H9 (cell line): ENCODE measurements at regions not wholly inside any gene's neighbourhood (a gene's known extent, or its start where the extent isn't known, plus 50 kb on each side); places are given as distances from the start of the nearest gene placed in this dataset.

Source experiments
- DNase-seq: peaks from one replicate; pipeline ENCODE4 v3.0.0-alpha.2; 2017
- H2AFZ ChIP-seq: one replicate; pipeline ENCODE4 v1.6.1; 2013; ENCODE audit warnings: mild to moderate bottlenecking, low read length, control low read depth, moderate library complexity
- H2AK5ac ChIP-seq: 2 replicates; pipeline ENCODE4 v1.6.1; 2013; ENCODE audit warnings: low read length, control low read depth, mixed read lengths; ENCODE audit not compliant: insufficient read length
- H2BK120ac ChIP-seq: one replicate; pipeline ENCODE4 v1.6.1; 2013; ENCODE audit warnings: low read depth, mild to moderate bottlenecking, low read length, control low read depth, inconsistent platforms; ENCODE audit not compliant: poor library complexity, severe bottlenecking
- H2BK12ac ChIP-seq: 2 replicates; pipeline ENCODE4 v1.6.1; 2013; ENCODE audit warnings: low read length, control low read depth, mixed read lengths, low read depth; ENCODE audit not compliant: insufficient read length
- H2BK15ac ChIP-seq: 2 replicates; pipeline ENCODE4 v1.6.1; 2013; ENCODE audit warnings: low read depth, low read length, control low read depth
- H2BK20ac ChIP-seq: one replicate; pipeline ENCODE4 v1.6.1; 2013; ENCODE audit warnings: low read depth, mild to moderate bottlenecking, low read length, control low read depth, inconsistent platforms; ENCODE audit not compliant: poor library complexity, severe bottlenecking
- H2BK5ac ChIP-seq: 2 replicates; pipeline ENCODE4 v1.6.1; 2013; ENCODE audit warnings: low read length, control low read depth, mixed read lengths; ENCODE audit not compliant: insufficient read length
- H3K14ac ChIP-seq: 2 replicates; pipeline ENCODE4 v1.6.1; 2013; ENCODE audit warnings: low read length, control low read depth; ENCODE audit not compliant: insufficient read depth
- H3K18ac ChIP-seq: 2 replicates; pipeline ENCODE4 v1.6.1; 2013; ENCODE audit warnings: low read depth, mild to moderate bottlenecking, mixed read lengths, low read length, control low read depth; ENCODE audit not compliant: insufficient read length
- H3K23ac ChIP-seq: 2 replicates; pipeline ENCODE4 v1.6.1; 2013; ENCODE audit warnings: low read length, control low read depth, mixed read lengths, low read depth; ENCODE audit not compliant: insufficient read length
- H3K23me2 ChIP-seq: 2 replicates; pipeline ENCODE4 v1.6.1; 2013; ENCODE audit warnings: low read depth, mild to moderate bottlenecking, mixed read lengths, low read length, control low read depth; ENCODE audit not compliant: insufficient read length, poor library complexity, severe bottlenecking
- H3K27ac ChIP-seq: 2 replicates; pipeline ENCODE4 v1.5.1; 2013; ENCODE audit warnings: low read length, control low read depth, mixed read lengths, low read depth; ENCODE audit not compliant: insufficient read length
- H3K27me3 ChIP-seq: 2 replicates; pipeline ENCODE4 v1.6.1; 2013; ENCODE audit warnings: low read length, control low read depth, inconsistent platforms; ENCODE audit not compliant: insufficient read depth
- H3K4ac ChIP-seq: 2 replicates; pipeline ENCODE4 v1.6.1; 2013; ENCODE audit warnings: low read depth, mild to moderate bottlenecking, control low read depth, inconsistent platforms, low read length, moderate library complexity
- H3K4me1 ChIP-seq: 2 replicates; pipeline ENCODE4 v1.6.1; 2013; ENCODE audit warnings: low read length, control low read depth, inconsistent platforms; ENCODE audit not compliant: insufficient read depth
- H3K4me2 ChIP-seq: 2 replicates; pipeline ENCODE4 v1.6.1; 2013; ENCODE audit warnings: low read length, control low read depth, mixed read lengths; ENCODE audit not compliant: insufficient read length, insufficient read depth
- H3K56ac ChIP-seq: 2 replicates; pipeline ENCODE4 v1.6.1; 2013; ENCODE audit warnings: low read depth, mild to moderate bottlenecking, mixed read lengths, low read length, control low read depth; ENCODE audit not compliant: insufficient read length
- H3K79me1 ChIP-seq: 2 replicates; pipeline ENCODE4 v1.6.1; 2013; ENCODE audit warnings: low read depth, mild to moderate bottlenecking, moderate library complexity, low read length, control low read depth, inconsistent platforms; ENCODE audit not compliant: insufficient read depth, poor library complexity, severe bottlenecking
- H3K79me2 ChIP-seq: 2 replicates; pipeline ENCODE4 v1.6.1; 2013; ENCODE audit warnings: low read length, control low read depth, inconsistent platforms; ENCODE audit not compliant: insufficient read depth
- H3K9ac ChIP-seq: 2 replicates; pipeline ENCODE4 v1.6.1; 2013; ENCODE audit warnings: low read length, control low read depth, mixed read lengths; ENCODE audit not compliant: insufficient read length; ENCODE audit errors: extremely low read depth
- H3K9me3 ChIP-seq: one replicate; pipeline ENCODE4 v1.6.1; 2013; ENCODE audit warnings: low read depth, low read length, inconsistent platforms; ENCODE audit not compliant: control insufficient read depth
- H3T11ph ChIP-seq: one replicate; pipeline ENCODE4 v1.6.1; 2013; ENCODE audit warnings: mild to moderate bottlenecking, low read length, control low read depth, inconsistent platforms
- H4K20me1 ChIP-seq: one replicate; pipeline ENCODE4 v1.6.1; 2013; ENCODE audit not compliant: control insufficient read depth, insufficient read length, insufficient read depth
- H4K5ac ChIP-seq: 2 replicates; pipeline ENCODE4 v1.6.1; 2013; ENCODE audit warnings: low read depth, mild to moderate bottlenecking, mixed read lengths, low read length, control low read depth; ENCODE audit not compliant: insufficient read length
- H4K8ac ChIP-seq: replicated peaks from 2 replicates; pipeline ENCODE4 v1.6.1; 2013; ENCODE audit warnings: low read length, control low read depth, mixed read lengths, low read depth; ENCODE audit not compliant: insufficient read length
- H4K91ac ChIP-seq: 2 replicates; pipeline ENCODE4 v1.6.1; 2013; ENCODE audit warnings: low read depth, mild to moderate bottlenecking, moderate library complexity, mixed read lengths, low read length, control low read depth; ENCODE audit not compliant: insufficient read length
- H3K27ac Mint-ChIP-seq, 3 experiments: 2 replicates in 2 of 3; 3 replicates in 1 of 3; pipeline ENCODE4 v1.8.0; 2020 to 2021; ENCODE audit warnings: mixed read lengths in 3 of 3, mild to moderate bottlenecking in 1 of 3, moderate library complexity in 1 of 3
- H3K27me3 Mint-ChIP-seq: 2 replicates; pipeline ENCODE4 v1.8.0; 2021; ENCODE audit warnings: low read depth, mild to moderate bottlenecking, moderate library complexity, mixed read lengths
- H3K36me3 Mint-ChIP-seq, 3 experiments: 2 replicates in 2 of 3; 3 replicates in 1 of 3; pipeline ENCODE4 v1.8.0; 2020 to 2021; ENCODE audit warnings: low read depth in 3 of 3, mixed read lengths in 3 of 3; ENCODE audit not compliant: insufficient read depth in 1 of 3
- H3K4me1 Mint-ChIP-seq, 2 experiments: 2 replicates each; pipeline ENCODE4 v1.8.0; 2020; ENCODE audit warnings: mixed read lengths in 2 of 2
- H3K4me3 Mint-ChIP-seq, 2 experiments: 2 replicates in 1 of 2; 3 replicates in 1 of 2; pipeline ENCODE4 v1.8.0; 2020 to 2021; ENCODE audit warnings: mild to moderate bottlenecking in 2 of 2, mixed read lengths in 2 of 2, moderate library complexity in 1 of 2
- H3K9me3 Mint-ChIP-seq, 2 experiments: 2 replicates in 1 of 2; 3 replicates in 1 of 2; pipeline ENCODE4 v1.8.0; 2020; ENCODE audit warnings: mild to moderate bottlenecking in 2 of 2, mixed read lengths in 2 of 2, moderate library complexity in 1 of 2
- CTCF ChIP-seq: fragments of 200-600 bp; sonication (generic); conservative IDR thresholded peaks from 3 replicates; pipeline ENCODE4 v1.8.0; 2021; ENCODE audit warnings: antibody characterized with exemption, mild to moderate bottlenecking

- H3K27ac Mint-ChIP-seq: no peak overlapping the region
- H3K9me3 Mint-ChIP-seq: no peaks in the 10 kb centered on the region; a peak in 2 of 5 replicates
- H3K36me3 Mint-ChIP-seq: no peaks in the 10 kb centered on the region
- Histone ChIP-seq H3K79me2 (no peaks in the 10 kb centered on the region), H2BK12ac (no peak overlapping the region), H3K23ac (no peak overlapping the region), H3K4me1 (no peaks in the 10 kb centered on the region), H2AK5ac (no peak overlapping the region), H4K5ac (no peak overlapping the region), H3K9me3 (no peaks in the 10 kb centered on the region), H2AFZ (no peak overlapping the region), H3K14ac (no peak overlapping the region), H3K9ac (no peak overlapping the region), H3K27me3 (no peaks in the 10 kb centered on the region), H3K18ac (no peak overlapping the region), H3T11ph (no peak overlapping the region), H3K56ac (no peak overlapping the region), H2BK15ac (no peak overlapping the region), H2BK120ac (no peak overlapping the region), H4K91ac (no peak overlapping the region), H3K23me2 (no peaks in the 10 kb centered on the region), H4K8ac (no peak overlapping the region), H4K20me1 (no peaks in the 10 kb centered on the region), H2BK20ac (no peak overlapping the region), H2BK5ac (no peak overlapping the region), H3K79me1 (no peaks in the 10 kb centered on the region), H3K27ac (no peak overlapping the region), H3K4me2 (no peak overlapping the region), H3K4ac (no peak overlapping the region)
- no peaks in the 10 kb centered on the region for H3K27me3 Mint-ChIP-seq
- TF ChIP-seq CTCF: no peak
- H3K4me1 Mint-ChIP-seq: no peaks in the 10 kb centered on the region; a peak in 1 of 4 replicates
- no peak for DNase-seq
- H3K4me3 Mint-ChIP-seq: no peak overlapping the region
Measured at GRCh38 chr2:189234991-189235390, 55.4 kb upstream of the COL5A2 start.
